ENCODE measurements at regions not wholly inside any gene's neighbourhood (a gene's known extent, or its start where the extent isn't known, plus 50 kb on each side); places are given as distances from the start of the nearest gene placed in this dataset.

- no peak for DNase-seq (ENCODE audit: low read depth, low spot score)
These were observed 221.1 kb downstream of the SNX10 start for GRCh38 chr7:26512737-26513136.

- DNase-seq (ENCODE audit: low read depth, low spot score) = no peak
These were observed 222.3 kb downstream of the SNX10 start for GRCh38 chr7:26513948-26514347.

- no peak for DNase-seq (ENCODE audit: low read depth, low spot score)
These were observed 223.0 kb downstream of the SNX10 start for GRCh38 chr7:26514633-26515032.

- DNase-seq (ENCODE audit: low read depth, low spot score) = no peak
These were observed 223.7 kb downstream of the SNX10 start for GRCh38 chr7:26515314-26515842.

DNA sequence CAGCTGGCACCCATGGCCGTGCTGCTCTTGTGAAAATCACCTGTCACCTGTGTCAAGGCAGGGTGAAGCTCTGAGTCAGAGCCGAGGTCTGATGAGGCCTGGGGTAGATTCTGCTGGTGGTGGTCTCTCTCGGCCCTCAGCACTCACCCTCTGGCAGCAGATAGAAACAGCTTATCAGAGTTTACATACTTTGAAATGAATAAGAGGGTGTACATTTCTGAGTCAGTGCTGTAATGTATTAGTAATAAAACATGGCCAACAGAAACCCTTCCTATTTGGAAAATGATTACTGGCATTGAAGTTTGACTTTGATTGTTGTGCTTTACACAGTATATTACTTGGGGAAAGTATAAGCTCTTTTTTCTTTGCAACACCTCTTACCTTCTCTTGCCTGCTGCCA is 228.8 kb downstream of the SNX10 start:
- DNase-seq (ENCODE audit: low read depth, low spot score) = no peak

DNA sequence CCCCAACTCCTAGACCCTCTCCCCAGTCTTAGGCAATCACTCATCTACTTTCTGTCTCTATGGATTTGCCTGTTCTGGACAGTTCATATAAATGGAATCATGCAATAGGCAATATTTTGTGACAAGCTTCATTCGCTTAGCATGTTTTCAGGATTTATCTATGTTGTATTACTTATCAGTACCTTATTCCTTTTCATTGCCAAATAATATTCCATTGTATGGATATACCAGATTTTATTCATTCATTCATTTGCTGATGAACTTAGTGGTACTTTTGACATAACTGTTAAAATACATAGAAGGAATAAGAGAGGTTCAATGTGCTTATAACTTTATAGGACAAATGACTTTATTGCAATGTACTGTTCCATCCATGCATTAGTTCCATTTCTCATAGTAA is 231.0 kb downstream of the SNX10 start:
- DNase-seq (ENCODE audit: low read depth, low spot score) = no peak

DNA sequence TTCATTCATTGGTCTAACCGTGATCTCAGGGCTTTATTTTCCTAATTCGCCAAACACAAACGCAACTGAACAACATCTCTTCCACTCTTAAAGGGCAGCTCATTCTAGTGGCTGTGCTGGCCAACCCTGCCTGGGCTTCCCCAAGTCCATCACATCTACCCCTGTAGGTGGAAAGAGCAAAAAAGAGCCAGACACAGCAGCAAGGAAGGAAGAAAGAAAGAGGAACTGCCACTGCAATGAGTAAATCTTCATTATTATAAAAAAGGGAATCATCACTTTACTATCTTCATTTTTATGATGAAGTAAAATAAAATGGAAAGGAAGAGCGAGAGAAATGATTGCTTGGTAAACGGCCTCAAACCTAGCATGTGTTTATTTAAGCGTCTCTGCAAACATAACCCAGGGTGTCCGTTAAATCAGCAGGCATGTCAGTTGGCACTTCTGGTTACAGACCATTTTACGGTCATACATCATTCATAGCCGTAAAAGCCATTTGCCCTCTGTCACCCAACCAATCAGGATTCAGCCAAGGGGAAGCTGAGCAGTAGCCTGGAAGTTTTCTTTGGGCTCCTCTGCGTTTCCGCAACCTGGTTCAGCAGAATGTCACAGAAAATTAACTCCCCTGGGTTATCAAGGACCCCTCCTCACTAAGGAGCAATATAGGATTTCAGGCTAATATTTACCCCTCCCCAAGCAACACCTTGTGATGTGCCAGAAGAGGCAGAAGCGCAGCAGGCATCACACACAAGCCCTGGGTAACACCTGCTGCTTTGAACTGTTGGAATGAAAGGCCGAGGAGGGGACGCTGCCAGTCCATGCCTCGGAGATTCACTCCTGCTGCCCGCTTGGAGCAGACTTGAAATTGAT is 234.0 kb downstream of the SNX10 start:
- DNase-seq (ENCODE audit: low read depth, low spot score) = no peak

DNA sequence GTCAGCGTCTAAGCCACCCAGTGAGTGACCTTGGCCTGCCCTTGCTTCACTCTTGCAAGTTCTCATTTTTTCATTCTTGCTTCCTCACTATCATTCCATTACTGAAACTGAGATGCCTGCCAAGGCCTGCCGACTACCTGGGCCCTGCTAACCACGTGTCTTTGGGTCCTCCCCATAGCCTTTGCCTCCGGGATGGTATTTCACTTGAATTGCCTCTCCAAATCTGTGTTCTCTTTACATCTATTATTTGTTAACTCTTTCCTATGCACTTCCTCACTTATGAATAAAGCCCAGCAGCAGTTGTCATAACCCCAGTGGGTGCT is 234.6 kb downstream of the SNX10 start:
- no peak for DNase-seq (ENCODE audit: low read depth, low spot score)

DNA sequence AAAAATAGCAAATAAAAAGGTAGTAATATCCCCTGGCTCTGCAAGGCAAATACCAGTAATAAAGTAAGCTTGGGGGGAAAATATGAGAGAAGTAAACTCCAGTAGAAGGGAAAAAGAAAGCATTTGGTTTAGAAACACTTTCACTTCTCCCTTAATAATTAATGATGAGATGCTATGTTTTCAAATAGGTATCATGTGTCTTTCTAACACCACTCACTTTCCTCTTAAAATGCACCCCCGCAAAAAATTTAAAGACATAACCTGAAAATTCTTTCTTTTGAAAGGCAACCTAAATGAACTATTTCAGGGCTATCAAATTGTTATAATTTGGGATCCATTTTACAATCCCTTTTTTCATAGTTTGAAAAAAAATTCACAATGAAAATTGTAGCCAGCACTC is 240.3 kb downstream of the SNX10 start:
- DNase-seq (ENCODE audit: low read depth, low spot score) = no peak

- DNase-seq (ENCODE audit: low read depth, low spot score) = no peak
These were observed 240.8 kb downstream of the SNX10 start for GRCh38 chr7:26532471-26532870.

DNA sequence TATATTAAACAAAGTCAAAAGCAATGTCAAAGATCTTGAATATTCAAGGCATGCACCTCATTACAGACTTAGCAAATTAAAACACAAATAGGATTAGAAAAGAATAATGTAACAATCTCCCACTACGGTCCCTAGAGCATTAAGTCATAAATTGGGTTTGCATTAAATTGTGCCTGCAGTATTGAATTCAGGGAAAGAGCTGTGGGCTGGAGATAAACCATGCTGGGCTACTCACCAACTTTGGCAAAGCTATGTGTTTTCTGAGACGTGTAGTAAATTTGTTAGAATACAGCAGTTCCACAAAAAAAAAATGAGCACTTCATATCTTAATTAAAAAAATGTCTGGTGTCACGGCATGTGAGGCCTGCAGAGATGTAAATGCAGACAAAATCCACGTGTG is 241.6 kb downstream of the SNX10 start:
- DNase-seq (ENCODE audit: low read depth, low spot score) = no peak

GRCh38 chr7:26534649-26535482 is 243.2 kb downstream of the SNX10 start:
- DNase-seq (ENCODE audit: low read depth, low spot score) = no peak

- no peak for DNase-seq (ENCODE audit: low read depth, low spot score)
These were observed 243.9 kb downstream of the SNX10 start for GRCh38 chr7:26535483-26536007.

DNA sequence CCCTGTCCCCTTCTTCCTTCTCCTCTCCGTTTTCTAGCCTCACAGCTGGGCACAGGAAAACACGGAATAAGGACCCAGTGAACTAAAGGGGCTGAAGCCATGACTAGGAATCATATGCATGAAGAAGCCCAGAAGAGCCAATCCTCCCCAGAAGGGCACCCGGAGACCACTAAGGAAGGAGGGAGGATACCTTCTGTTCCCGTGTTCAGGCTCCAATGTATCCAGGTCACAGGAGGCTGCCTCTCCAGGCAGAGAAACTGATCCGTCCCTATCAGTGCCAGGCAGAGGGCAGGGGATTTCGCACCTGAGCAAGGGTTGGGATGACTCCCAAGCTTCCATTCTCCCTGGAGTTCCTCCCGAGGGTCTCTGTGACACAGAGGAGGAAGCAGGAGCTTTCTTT is 246.6 kb downstream of the SNX10 start:
- DNase-seq (ENCODE audit: low read depth, low spot score) = no peak

GRCh38 chr7:26538689-26539088 is 247.0 kb downstream of the SNX10 start:
- no peak for DNase-seq (ENCODE audit: low read depth, low spot score)

- no peak for DNase-seq (ENCODE audit: low read depth, low spot score)
These were observed 251.7 kb downstream of the SNX10 start for GRCh38 chr7:26543340-26543739.

- no peak for DNase-seq (ENCODE audit: low read depth, low spot score)
These were observed 252.3 kb downstream of the SNX10 start for GRCh38 chr7:26543951-26544350.

DNA sequence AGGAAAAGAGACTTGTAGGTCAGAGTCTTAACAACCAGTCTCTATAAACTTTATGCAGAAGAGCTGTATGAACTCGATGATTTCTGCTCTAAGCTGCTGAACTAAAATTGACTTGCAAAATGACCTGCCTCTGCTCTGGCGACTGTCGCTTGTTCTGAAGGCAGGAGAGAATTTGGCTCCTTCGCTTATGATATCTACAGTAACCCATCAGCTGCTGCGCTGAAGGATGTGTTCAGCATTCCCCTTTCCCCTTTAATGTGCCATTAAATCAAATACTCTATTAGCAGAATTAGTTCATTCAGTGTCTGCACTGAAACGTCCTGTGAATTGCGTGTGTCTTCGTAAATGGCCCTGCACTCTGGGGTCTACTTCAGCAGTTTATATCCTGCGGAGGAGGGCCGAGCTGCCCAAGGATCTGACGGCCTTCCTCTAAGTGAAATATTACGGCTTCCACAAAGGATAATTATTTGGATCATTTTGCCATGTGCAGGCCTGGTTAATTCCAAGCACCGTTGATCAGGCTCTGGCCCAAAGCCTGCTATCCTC is 254.9 kb downstream of the SNX10 start:
- no peak for DNase-seq (ENCODE audit: low read depth, low spot score)

- DNase-seq (ENCODE audit: low read depth, low spot score) = no peak
These were observed 255.5 kb downstream of the SNX10 start for GRCh38 chr7:26547156-26547555.

DNA sequence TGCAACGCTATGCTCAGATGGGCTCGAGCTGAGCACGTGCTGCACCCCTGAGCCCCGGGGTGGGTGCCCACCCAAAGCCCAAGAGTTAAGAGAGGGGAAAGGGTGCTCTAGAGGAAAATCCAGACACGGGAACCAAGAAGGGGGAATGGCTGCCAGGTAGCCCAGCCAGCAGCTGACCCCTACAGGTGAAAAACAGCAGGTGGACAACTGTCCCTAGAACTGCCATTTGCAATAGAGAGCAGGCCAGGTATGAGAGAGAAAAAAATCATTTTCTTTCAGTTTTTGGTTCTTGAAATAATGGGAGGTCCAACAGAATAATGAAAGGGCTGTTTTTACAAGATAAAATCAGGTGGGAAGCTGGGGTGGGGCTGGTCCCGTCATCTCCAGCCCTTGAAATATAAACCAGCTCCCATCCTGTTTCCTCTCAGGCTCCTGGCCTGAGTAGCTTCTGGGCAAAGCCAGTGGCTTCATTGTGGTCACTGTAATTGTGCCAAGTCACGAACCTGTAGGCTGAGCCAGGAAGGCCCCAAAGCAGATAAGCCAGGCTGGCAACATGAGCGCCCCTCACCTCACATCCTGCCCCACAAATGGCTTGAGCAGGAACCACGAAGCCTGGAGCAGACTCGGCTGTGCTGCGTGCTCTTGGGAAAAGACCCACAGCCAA is 257.8 kb downstream of the SNX10 start:
- DNase-seq (ENCODE audit: low read depth, low spot score) = no peak

- DNase-seq (ENCODE audit: low read depth, low spot score) = no peak
These were observed 258.8 kb downstream of the SNX10 start for GRCh38 chr7:26550492-26550891.
